Epidermal melanocyte (primary cell): ENCODE measurements at regions not wholly inside any gene's neighbourhood (a gene's known extent, or its start where the extent isn't known, plus 50 kb on each side); places are given as distances from the start of the nearest gene placed in this dataset.
"Not testable (repeated sequence)": the region's sequence is repeated elsewhere in the genome, so short reads cannot be mapped to it uniquely, and the experiment has no call there.

ENCODE experiments used
- DNase-seq: peaks from one replicate; pipeline ENCODE4 v3.0.0; 2011; ENCODE audit warnings: low spot score; ENCODE audit not compliant: insufficient read length

DNA sequence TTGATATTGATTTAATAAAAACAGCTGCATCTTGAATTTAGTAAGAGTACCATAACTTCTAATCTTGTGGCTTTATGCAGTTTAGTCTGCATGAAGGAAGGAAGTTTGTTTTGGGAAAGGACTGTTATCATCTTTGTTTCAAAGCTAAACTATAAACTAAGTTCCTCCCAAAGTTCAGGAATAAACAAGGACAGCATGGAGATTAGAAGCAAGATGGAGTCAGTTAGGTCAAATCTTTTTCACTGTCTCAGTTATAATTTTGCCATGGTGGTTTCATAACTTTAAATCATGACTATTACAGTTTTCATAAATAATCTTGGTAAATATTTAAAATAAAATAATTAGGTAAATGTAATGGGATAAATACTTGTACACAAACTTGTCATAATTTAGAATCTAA is 189.9 kb upstream of the ETV3 start:
- not testable (repeated sequence) for DNase-seq

DNA sequence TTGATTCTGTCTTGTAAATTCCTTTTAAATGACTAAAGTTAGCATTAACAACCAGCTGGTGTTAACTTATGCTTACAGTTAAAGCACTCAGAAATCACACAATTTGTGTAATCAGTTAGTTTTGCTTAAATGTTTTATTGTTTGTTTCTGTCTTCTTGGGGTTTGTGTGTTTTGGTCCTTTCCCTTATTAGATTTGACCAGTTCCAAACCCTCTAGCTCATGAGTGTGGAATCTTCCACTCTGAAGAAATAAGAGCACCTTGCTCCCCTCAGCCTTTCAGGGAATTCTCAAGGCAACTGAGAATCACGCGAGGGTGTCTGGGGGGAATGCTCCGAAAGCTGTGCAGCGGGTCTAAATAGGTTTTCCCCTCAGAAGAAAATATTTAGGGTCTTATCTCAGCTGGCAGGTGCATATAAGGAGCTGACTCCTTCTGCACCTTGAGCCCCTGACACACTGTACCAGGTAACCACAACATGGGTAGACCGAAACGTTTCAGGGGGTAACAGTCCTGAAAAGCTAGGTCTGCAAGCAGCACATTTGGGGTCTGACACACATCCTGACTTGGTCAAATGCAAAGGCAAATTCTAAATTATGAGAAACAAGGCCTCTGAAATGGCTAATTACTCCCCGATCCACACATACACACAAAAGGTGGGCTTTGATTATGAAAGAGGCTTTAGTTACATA is 188.1 kb upstream of the ETV3 start:
- DNase-seq = no peak

DNA sequence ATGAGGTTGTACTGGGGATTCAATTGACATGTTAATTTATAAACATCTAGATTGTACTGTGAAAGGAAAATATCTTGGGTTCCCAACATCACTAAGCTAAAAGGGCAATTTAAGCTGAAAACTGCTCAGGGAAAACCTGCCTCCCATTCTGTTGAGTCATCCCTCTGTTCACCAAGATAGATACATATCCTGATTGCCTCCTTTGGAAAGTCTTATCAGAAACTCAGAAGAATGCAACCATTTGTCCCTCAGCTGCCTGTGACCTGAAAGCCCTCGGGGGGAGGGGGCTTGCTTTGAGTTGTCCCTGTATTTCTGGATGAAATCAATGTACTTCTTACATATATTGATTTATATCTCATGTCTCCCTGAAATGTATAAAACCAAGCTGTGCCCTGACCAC is 187.0 kb upstream of the ETV3 start:
- no peak for DNase-seq

DNA sequence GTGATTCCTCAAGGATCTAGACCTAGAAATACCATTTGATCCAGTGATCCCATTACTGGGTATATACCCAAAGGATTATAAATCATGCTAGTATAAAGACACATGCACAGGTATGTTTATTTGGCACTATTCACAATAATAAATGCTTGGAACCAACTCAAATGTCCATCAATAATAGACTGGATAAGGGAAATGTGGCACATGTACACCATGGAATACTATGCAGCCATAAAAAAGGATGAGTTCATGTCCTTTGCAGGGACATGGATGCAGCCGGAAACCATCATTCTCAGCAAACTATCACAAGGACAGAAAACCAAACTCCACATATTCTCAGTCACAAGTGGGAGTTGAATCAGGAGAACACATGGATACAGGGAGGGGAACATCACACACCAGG is 183.8 kb upstream of the ETV3 start:
- DNase-seq = not testable (repeated sequence)

DNA sequence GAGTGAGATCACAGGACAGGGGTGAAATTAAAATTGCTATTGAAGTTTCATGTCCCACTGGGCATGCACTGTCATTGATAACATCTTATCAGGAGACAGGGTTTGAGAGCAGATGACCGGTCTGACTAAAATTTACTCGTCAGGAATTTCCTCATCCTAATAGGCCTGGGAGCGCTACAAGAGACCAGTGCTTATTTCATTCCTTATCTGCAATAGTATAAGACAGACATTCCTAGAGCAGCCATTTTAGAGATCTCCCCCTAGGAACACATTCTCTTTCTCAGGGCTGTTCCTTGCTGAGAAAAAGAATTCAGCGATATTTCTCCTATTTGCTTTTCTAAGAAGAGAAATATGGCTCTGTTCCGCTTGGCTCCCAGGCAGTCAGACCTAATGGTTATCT is 181.4 kb upstream of the ETV3 start:
- DNase-seq = no peak

DNA sequence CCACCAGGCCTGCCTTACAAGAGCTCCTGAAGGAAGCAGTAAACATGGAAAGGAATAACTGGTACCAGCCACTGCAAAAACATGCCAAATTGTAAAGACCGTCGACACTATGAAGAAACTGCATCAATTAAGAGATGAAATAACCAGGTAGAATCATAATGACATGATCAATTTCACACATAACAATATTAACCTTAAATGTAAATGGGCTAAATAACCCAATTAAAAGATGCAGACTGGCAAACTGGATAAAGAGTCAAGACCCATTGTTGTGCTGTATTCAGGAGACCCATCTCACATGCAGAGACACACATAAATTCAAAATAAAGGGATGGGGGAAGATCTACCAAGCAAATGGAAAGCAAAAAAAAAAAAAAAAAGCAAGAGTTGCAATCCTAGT is 179.0 kb upstream of the ETV3 start:
- not testable (repeated sequence) for DNase-seq

DNA sequence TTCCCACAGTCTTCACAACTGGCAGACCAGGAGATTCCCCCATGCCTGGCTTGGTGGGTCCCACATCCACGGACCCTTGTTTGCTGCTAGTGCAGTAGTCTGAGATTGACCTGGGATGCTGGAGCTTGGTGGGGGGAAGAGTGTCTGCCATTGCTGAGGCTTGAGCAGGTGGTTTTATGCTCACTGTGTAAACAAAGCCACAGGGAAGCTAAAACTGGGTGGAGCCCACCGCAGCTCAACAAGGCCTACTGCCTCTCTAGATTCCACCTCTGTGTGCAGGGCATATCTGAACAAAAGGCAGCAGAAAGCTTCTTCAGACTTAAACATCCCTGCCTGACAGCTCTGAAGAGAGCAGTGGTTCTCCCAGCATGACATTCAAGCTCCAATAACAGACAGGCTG is 177.3 kb upstream of the ETV3 start:
- DNase-seq = no peak

DNA sequence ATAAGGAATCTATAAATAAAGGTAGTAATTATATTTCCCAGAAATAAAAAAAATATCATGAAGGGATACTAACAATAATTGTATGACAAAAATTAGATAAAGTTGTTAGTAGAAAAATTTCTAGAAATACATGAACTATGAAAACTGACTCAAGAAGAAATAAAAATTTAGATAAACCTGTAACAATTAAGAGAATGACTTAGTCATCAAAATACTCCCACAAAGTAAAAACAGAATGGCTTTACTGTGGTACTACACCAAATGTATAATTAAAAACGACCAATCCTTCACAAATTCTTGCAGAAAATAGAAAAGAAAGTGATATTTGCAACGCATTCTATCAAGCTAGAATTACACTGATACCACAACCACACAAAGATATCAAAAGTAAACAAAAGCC is 176.2 kb upstream of the ETV3 start:
- no peak for DNase-seq

DNA sequence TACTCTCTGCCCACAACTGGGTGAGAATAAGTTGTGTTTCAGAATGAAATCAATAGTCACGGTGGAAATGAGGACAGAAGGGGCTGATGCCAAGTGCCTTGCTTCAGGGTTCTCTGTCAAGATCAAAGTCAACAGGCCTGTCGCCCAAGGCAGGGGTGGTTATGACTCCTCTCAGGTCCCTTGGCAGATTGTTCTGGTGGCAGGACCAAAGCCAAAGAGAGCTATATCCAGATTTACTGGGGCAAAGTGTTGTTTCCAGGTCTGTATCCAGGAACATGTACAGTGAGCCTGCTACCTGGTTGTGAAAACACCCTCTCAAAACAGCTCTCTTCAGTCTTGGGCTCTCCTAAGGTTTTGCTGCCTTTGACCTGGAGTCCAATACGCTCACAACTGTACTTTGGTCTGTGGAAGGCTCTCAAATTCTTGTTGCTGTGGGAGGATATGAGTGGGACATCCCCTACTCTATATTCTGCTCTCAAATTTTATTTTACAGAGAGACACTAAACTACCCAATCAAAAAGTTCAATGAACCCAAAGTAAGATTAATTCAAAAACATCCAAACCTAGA is 175.1 kb upstream of the ETV3 start:
- no peak for DNase-seq

DNA sequence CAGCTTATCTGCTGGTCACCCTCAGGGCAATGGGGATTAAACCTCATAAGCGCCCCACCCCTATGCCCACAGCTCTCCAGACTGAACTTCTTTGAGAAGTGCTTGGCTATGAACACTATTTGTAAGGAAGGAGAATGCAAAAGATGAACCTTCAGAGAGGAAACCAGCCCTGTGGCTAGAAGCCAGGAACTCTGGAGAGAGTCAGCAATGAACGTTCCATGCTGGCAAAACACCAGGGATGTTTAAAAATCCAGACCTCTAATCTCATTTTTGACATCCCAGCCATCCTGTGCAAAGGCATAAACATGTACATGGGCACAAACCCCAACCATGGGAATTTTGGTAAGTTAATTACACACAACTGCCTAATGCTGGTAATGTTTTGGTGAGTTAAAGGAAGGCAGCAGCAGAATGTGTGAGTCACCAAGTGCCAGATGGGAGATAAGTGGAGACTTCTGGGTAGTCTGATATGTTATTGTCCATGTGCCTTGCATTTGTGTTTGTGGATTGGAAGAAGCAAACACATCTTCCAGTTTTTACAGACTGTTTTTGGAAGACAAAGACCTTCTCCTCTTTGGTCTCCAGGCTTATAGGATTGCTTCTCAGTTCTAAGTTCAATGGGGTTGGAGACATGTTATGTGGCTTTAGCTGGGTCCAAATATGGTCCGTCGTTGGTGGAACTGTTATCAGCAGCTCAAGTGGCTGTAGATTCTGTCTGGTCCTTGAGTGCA is 174.1 kb upstream of the ETV3 start:
- no peak for DNase-seq

DNA sequence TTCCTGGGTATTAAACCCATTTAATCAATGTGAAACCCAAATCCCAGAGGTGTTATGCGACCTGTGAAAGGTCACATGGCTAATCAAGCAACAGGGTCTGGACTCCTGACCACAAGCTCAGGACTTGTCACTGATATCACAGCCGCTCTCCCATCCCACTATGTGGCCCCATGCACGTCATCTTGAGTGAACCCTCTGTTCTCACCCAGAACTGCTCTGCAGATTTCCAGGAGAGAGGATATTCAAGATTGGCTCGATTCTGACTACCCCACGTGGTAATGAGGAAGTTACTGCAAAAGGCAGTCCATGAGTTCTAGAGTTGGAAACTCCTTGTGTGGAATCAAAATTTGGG is 173.5 kb upstream of the ETV3 start:
- no peak for DNase-seq

DNA sequence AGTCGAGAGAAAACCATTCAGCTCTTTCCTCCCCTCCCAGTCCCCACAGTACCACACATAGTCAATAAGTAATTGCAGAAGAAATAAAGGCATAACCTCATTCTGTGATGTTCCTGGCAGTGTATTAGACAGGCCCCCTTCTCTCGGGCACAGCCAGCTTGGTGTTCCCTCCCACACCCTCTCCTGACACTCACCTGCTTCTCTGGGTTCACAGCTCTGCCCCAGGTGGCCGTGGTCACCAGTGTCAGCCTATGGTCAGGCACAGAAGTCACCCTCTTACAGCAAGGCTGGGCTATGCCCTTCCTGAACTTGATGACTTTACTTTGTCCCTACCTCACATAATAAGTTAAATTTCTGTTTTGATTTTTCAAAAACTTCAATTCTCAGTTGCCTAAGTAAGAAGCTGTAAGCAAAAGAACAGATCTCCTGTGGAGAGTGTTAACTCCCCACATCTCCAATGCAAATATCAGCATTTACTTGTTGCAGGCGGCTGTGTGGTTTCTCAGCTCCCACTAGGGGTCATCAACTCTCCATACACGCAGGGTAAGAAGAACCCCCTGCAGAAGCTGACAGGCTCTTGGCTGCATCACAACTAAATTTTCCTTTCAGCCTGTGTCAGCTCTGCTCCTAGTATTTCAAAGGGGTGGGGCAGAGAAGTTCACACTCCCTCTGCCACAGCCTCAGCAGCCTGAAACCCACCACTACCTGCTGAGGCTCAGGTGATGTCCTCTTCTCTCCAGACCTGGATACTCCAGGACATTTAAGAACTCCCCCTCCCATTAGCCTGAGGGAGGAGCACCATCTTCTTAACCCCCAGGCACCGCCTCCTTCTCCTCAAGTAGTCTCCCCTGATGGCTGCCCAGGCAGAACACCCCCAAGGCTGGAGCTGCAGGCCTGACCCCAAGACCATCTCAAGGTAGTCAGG is 172.9 kb upstream of the ETV3 start:
- not testable (repeated sequence) for DNase-seq

DNA sequence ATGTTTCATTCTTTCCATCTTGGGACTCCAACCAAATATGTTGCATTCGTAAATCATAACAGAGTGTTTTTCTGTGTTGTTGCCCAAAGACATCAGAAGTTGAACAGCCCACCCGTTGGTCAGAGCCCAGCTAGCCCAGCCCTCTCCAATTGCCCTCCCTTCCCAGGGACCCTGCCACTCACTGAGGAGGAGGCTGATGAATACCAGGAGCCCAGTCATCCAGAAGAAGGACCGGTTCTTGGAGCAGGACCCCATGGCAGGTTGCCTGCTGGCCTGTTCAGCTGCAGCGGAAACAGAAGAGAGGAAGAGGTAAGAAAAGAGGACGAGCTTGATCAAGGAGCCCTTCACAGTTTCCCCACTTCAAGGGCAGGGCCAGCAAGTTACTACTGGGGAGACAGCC is 172.2 kb upstream of the ETV3 start:
- no peak for DNase-seq

DNA sequence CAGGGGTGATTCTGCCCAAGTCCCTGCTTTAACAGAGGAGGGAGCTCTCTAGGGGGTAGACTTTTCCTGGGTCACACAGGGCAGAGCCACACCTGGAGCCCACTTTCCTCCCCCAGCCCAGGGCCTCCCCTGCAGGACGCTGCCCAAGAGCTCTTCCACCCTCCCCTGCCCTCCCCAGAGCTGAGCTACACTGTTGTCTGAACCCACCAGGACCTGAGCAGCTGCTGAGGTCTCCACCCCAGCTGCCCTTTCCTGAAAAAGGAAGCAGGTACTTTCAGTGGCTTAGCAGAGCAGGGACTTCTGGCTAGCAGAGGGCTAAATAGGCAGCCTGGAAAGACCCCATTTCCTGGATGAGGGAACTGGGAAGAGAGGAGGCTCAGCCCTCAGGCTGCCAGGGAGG is 169.3 kb upstream of the ETV3 start:
- DNase-seq = no peak

DNA sequence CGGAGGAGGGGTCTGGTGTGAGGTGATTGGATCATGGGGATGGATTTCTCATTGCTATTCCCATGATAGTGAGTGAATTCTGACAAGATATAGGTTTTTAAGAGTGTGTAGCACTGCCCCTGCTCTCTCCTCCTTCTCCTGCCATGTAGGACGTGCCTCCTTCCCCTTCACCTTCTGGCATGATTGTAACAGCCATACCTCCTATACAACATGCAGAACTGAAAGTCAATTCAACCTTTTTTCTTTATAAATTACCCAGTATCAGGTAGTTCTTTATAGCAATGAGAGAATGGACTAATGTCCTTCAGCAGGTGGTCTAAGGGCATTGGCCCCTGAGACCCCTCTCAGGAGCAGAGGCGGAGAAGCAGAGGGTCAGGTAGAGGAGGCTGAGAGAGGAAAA is 168.7 kb upstream of the ETV3 start:
- no peak for DNase-seq

DNA sequence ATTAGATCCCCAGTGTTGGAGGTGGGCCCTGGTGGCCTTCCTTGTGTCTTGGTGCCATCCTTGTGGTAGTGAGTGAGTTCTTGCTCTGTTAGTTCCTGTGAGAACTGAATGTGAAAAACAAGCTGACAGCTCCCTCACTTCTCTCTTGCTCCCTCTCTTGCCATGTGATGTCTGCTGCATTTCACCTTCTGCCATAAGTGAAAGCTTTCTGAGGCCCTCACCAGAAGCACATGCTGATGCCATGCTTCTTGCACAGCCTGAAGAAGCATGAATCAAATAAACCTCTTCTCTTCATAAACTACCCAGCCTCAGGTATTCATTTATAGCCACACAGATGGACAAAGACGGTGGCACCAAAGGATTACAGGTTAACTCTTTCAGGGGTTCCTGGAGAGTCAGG is 166.1 kb upstream of the ETV3 start:
- DNase-seq = no peak

DNA sequence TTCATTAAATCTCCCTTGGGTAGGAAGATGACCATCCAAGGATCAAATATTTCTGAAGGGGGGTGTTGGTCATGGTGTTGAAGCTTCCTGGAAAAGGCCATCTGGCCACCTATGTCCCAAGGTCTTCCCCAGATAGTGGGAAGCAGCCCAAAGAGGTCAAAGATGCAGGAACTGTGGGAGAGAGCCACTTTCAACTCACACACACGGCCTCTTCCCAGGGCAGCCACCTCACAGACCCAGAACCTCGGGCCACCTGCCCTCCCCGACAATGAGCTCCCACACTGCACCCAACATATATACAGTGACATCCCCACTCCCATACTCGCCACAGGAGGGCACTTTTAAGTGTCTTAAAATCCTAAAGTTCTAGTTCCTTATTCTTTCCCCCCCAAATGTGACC is 164.5 kb upstream of the ETV3 start:
- DNase-seq = no peak

DNA sequence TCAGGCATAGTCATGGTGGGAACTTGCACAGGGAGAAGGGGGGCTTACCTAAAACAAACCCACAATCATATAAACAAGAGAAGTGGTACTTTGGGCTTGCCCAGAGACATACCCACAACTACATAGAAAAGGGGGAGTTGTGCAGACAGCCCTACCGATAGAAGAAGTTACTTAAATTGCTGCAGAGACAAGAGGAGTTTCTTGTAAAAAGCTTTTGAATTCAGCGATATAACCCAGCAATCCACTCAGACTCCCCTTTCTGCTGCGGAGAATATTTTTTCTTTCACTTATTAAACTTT is 164.0 kb upstream of the ETV3 start:
- DNase-seq = no peak

DNA sequence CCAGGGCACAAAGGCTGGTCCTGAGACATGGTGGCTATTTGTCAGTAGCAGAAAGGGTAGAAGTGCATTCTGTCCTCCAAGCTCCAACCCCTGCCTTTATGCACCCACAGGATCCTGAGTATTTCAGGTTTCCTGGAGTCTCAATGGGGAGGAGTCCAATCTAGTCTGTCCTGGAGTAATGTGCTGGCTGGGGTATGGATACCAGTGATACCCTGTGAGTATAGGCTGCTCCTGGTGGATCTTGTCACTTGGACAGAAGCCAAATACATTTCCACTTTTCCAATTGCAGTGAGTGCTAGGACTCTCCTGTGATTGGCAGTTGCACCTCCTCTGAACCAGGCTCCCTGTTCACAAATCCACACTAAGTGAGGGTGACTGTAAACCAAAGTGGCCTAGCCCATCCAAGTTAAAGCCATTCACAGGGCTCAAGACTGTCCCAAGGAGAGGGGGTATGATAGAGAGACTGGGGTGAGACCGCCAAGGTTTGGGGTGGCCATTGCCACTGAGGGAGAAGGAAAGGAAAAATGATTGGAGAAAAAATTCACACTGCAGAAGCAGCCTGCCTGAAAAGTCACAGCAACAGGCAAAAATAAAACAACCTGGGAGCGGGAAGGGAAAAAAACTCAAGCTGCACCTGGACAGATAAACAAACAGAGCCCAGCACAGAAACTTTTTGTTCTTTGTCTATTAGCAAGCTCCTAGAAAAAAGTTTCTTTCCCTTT is 163.4 kb upstream of the ETV3 start:
- no peak for DNase-seq

DNA sequence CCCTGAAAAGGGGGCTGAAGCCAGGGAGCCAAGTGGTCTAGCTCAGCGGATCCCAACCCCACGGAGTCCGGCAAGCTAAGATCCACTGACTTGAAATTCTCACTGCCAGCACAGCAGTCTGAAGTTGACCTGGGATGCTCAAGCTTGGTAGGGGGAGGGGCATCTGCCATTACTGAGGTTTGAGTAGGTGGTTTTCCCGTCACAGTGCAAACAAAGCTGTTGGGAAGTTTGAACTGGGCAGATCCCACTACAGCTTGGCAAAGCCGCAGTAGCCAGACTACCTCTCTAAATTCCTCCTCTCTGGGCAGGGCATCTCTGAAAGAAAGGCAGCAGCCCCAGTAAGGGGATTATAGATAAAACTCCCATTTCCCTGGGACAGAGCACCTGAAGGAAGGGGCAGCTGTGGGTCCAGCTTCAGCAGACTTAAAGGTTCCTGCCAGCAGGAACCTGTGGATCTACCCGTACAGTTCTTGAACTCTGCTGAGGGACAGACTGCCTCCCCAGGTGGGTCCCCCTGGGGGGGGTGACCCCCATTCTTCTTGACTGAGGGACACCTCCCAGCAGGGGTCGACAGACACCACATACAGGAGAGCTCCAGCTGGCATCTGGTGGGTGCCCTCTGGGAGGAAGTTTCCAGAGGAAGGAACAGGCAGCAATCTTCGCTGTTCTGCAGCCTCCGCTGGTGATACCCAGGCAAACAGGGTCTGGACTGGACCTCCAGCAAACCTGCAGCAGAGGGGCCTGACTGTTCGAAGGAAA is 156.4 kb upstream of the ETV3 start:
- DNase-seq = not testable (repeated sequence)
